HCT116 (cell line): ENCODE measurements at regions not wholly inside any gene's neighbourhood (a gene's known extent, or its start where the extent isn't known, plus 50 kb on each side); places are given as distances from the start of the nearest gene placed in this dataset.

ENCODE experiments used
- ATAC-seq: fragments of 200-7000 bp; cut with Tn5 transposase; 2 replicates; pipeline ENCODE4 v1.9.1; 2020; ENCODE audit warnings: mild to moderate bottlenecking, moderate library complexity
- BruUV-seq: library from RNA; stranded (reverse); fragments of 400-500 nt; replicated peaks from 2 replicates; lab custom pipeline; 2021; lab: Mats Ljungman, UMichigan
- CTCF ChIA-PET: fragments of 300-600 bp; sonication (Branson Sonifier 250); formaldehyde crosslinking; loops from one replicate; lab custom pipeline; 2021; ENCODE audit warnings: antibody characterized with exemption; lab: Charles Lee
- POLR2A ChIA-PET: fragments of 300-600, 350-600 bp; sonication (Branson Sonifier 250); formaldehyde crosslinking; loops from one replicate; lab custom pipeline; 2021; ENCODE audit warnings: antibody characterized with exemption; lab: Charles Lee
- RAD21 ChIA-PET, 2 experiments: fragments of 300-600 bp; sonication (Branson Sonifier 250); formaldehyde crosslinking; loops; one replicate each; lab custom pipeline; 2023; ENCODE audit warnings: low total read pairs in 2 of 2; ENCODE audit not compliant: uncharacterized antibody in 2 of 2, unreplicated experiment in 2 of 2, low non-redundant PET in 1 of 2; lab: Charles Lee
- DNase-seq: peaks from one replicate; pipeline ENCODE4 v3.0.0-alpha.2; 2010; ENCODE audit warnings: low read depth, low spot score
- H2AFZ ChIP-seq: fragments of 200-600 bp; shearing (Covaris generic), sonication (generic); 2 replicates; pipeline ENCODE4 v1.6.1; 2017; ENCODE audit warnings: low read depth, mixed run types, mixed read lengths, antibody characterized with exemption, low read length; ENCODE audit not compliant: poor library complexity, severe bottlenecking
- H3K27ac ChIP-seq: 2 replicates; pipeline ENCODE4 v1.5.1; 2012; ENCODE audit warnings: low read depth, low read length
- H3K27me3 ChIP-seq: fragments of 200-600 bp; sonication (generic); 2 replicates; pipeline ENCODE4 v1.6.1; 2016; ENCODE audit warnings: mixed run types, low read length, mixed read lengths; ENCODE audit not compliant: insufficient read depth
- H3K36me3 ChIP-seq, 2 experiments: fragments of 200-500 bp in 1 of 2; fragments of 200-600 bp in 1 of 2; sonication (Bioruptor generic) in 1 of 2; sonication (generic) in 1 of 2; 2 replicates each; pipeline versions ENCODE4 v1.5.1 to v1.6.1; 2014 to 2016; ENCODE audit warnings: low read length in 2 of 2, inconsistent platforms in 1 of 2, mixed read lengths in 1 of 2, mixed run types in 1 of 2; ENCODE audit not compliant: insufficient read depth in 2 of 2, control insufficient read depth in 1 of 2
- H3K4me1 ChIP-seq, 2 experiments: fragments of 200-600 bp in 1 of 2; sonication (generic) in 1 of 2; 2 replicates each; pipeline versions ENCODE4 v1.5.1 to v1.6.1; 2012 to 2017; ENCODE audit warnings: low read length in 2 of 2, inconsistent platforms in 1 of 2, mild to moderate bottlenecking in 1 of 2, mixed read lengths in 1 of 2, mixed run types in 1 of 2, moderate library complexity in 1 of 2; ENCODE audit not compliant: insufficient read depth in 2 of 2, control insufficient read depth in 1 of 2
- H3K4me2 ChIP-seq: fragments of 200-600 bp; sonication (generic); 2 replicates; pipeline ENCODE4 v1.6.1; 2017; ENCODE audit warnings: mixed run types, low read length, mixed read lengths
- H3K4me3 ChIP-seq, 2 experiments: fragments of 200-600 bp in 1 of 2; sonication (generic) in 1 of 2; replicated peaks in 1 of 2; 2 replicates each; pipeline ENCODE4 v1.5.1; 2011 to 2016; ENCODE audit warnings: low read length in 2 of 2, control low read depth in 1 of 2, low read depth in 1 of 2, mild to moderate bottlenecking in 1 of 2, mixed read lengths in 1 of 2, mixed run types in 1 of 2
- H3K79me2 ChIP-seq: fragments of 200-600 bp; sonication (generic); 2 replicates; pipeline ENCODE4 v1.6.1; 2017; ENCODE audit warnings: mild to moderate bottlenecking, mixed run types, low read length, moderate library complexity, mixed read lengths; ENCODE audit not compliant: insufficient read depth
- H3K9ac ChIP-seq: fragments of 200-600 bp; sonication (generic); 2 replicates; pipeline ENCODE4 v1.6.1; 2016; ENCODE audit warnings: low read length, mixed read lengths
- H3K9me2 ChIP-seq: fragments of 200-600 bp; sonication (generic), shearing (Covaris generic); 2 replicates; pipeline ENCODE4 v1.6.1; 2017; ENCODE audit warnings: mixed run types, mild to moderate bottlenecking, moderate library complexity; ENCODE audit not compliant: insufficient read depth
- H3K9me3 ChIP-seq, 2 experiments: fragments of 200-500 bp in 1 of 2; fragments of 200-600 bp in 1 of 2; sonication (Bioruptor generic) in 1 of 2; sonication (generic) in 1 of 2; 2 replicates each; pipeline ENCODE4 v1.6.1; 2014 to 2017; ENCODE audit warnings: low read length in 2 of 2, mixed read lengths in 2 of 2, inconsistent platforms in 1 of 2, low read depth in 1 of 2, mild to moderate bottlenecking in 1 of 2, mixed run types in 1 of 2, moderate library complexity in 1 of 2; ENCODE audit not compliant: control insufficient read depth in 1 of 2, insufficient read depth in 1 of 2
- H4K20me1 ChIP-seq: fragments of 200-600 bp; sonication (generic), shearing (Covaris generic); 2 replicates; pipeline ENCODE4 v1.6.1; 2017; ENCODE audit warnings: mixed run types, mild to moderate bottlenecking, moderate library complexity; ENCODE audit not compliant: insufficient read depth
- ATF3 ChIP-seq: IDR thresholded peaks from 2 replicates; pipeline ENCODE4 v1.6.1; 2012
- CBX3 ChIP-seq: IDR thresholded peaks from 2 replicates; pipeline ENCODE4 v1.6.1; 2012; ENCODE audit warnings: low read depth
- CEBPB ChIP-seq: IDR thresholded peaks from 2 replicates; pipeline ENCODE4 v1.6.1; 2012; ENCODE audit warnings: low read depth
- CTCF ChIP-seq, 3 experiments: fragments of 200-600 bp in 1 of 3; sonication (generic) in 1 of 3; IDR thresholded peaks in 2 of 3; conservative IDR thresholded peaks in 1 of 3; 2 replicates each; pipeline ENCODE4 v1.5.1; 2012 to 2017; ENCODE audit warnings: low read depth in 2 of 3, low read length in 2 of 3, antibody characterized with exemption in 1 of 3, borderline replicate concordance in 1 of 3, control low read depth in 1 of 3, mild to moderate bottlenecking in 1 of 3, mixed read lengths in 1 of 3, mixed run types in 1 of 3, moderate library complexity in 1 of 3; ENCODE audit not compliant: insufficient read depth in 1 of 3
- EGR1 ChIP-seq: IDR thresholded peaks from 2 replicates; pipeline ENCODE4 v1.6.1; 2012; ENCODE audit warnings: low read depth
- ELF1 ChIP-seq: IDR thresholded peaks from 2 replicates; pipeline ENCODE4 v1.6.1; 2012; ENCODE audit warnings: low read depth, borderline replicate concordance
- EZH2 ChIP-seq: fragments of 200-600 bp; sonication (generic); IDR thresholded peaks from 2 replicates; pipeline ENCODE4 v1.6.1; 2017; ENCODE audit warnings: antibody characterized with exemption, mixed run types
- FOSL1 ChIP-seq: IDR thresholded peaks from 2 replicates; pipeline ENCODE4 v1.6.1; 2012; ENCODE audit warnings: low read depth
- MAX ChIP-seq: IDR thresholded peaks from 2 replicates; pipeline ENCODE4 v1.6.1; 2012
- POLR2AphosphoS5 ChIP-seq: IDR thresholded peaks from 2 replicates; pipeline ENCODE4 v1.6.1; 2011; ENCODE audit warnings: mild to moderate bottlenecking, low read depth, low read length, moderate library complexity
- RAD21 ChIP-seq: IDR thresholded peaks from 2 replicates; pipeline ENCODE4 v1.6.1; 2012; ENCODE audit warnings: low read depth, mild to moderate bottlenecking
- SP1 ChIP-seq: IDR thresholded peaks from 2 replicates; pipeline ENCODE4 v1.6.1; 2012; ENCODE audit warnings: low read depth
- TCF7L2 ChIP-seq: IDR thresholded peaks from 2 replicates; pipeline ENCODE4 v1.7.0; 2011; ENCODE audit warnings: borderline replicate concordance, inconsistent platforms; ENCODE audit not compliant: insufficient read depth, insufficient read length; ENCODE audit errors: extremely low read depth
- YY1 ChIP-seq: IDR thresholded peaks from 2 replicates; pipeline ENCODE4 v1.6.1; 2011; ENCODE audit warnings: low read length, low read depth, moderate library complexity, mild to moderate bottlenecking; ENCODE audit not compliant: insufficient replicate concordance; ENCODE audit errors: extremely low read depth
- ZFX ChIP-seq: fragments of 450-650 bp; IDR thresholded peaks from 2 replicates; pipeline ENCODE4 v1.6.1; 2017
- intact Hi-C: fragments of 100-400 bp; cut with micrococcal nuclease; formaldehyde crosslinking; loops from 2 replicates; pipeline ENCODE4 v1.10.0; 2022

DNA sequence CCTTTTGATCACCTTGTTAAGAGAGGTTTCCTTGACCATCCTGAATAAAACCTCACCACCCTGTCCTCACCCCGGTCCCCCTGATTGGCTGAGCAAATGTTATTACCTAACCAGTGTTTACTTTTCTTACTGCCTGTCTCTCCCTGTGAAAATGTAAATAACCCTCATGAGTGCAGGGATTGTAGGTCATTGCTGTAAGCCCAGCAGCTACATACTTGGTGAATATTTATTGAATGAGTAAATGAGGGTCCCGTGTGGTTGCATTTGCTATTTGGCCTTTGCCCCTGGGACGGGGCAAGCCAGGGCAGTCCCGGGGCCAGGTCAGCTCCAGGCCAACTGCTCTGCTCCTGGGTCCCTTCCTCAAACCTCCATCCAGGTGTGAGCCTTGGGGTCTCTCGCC, 55.5 kb upstream of the CLCN4 start:
- Histone ChIP-seq H2AFZ (no peak overlapping the region), H3K27ac (no peak overlapping the region), H3K4me1 (no peaks in the 10 kb centered on the region), H3K9me2 (no peaks in the 10 kb centered on the region), H3K9ac (no peak overlapping the region), H3K9me3 (no peaks in the 10 kb centered on the region), H4K20me1 (no peaks in the 10 kb centered on the region), H3K27me3 (no peaks in the 10 kb centered on the region), H3K36me3 (no peaks in the 10 kb centered on the region), H3K79me2 (no peaks in the 10 kb centered on the region), H3K4me2 (no peak overlapping the region)
- ChIA-PET RAD21 (no interaction called here), CTCF (no interaction called here), POLR2A (no interaction called here)
- ATAC-seq (no peak), DNase-seq (no peak)
- intact Hi-C loops = no loop called here
- BruUV-seq = no TSS peak
- TF ChIP-seq CTCF (IDR thresholded peaks at IDR 0.05 in 2 of 3, conservative IDR thresholded peaks at IDR 0.05 in 1 of 3; ENCODE audit: borderline replicate concordance in 1 of 3, insufficient read depth in 1 of 3, low read depth in 2 of 3, low read length in 2 of 3) (no peak), ATF3 (no peak), EZH2 (no peak)
- TF ChIP-seq, all 23 proteins: peak for 0
- no peak overlapping the region for H3K4me3 ChIP-seq

DNA sequence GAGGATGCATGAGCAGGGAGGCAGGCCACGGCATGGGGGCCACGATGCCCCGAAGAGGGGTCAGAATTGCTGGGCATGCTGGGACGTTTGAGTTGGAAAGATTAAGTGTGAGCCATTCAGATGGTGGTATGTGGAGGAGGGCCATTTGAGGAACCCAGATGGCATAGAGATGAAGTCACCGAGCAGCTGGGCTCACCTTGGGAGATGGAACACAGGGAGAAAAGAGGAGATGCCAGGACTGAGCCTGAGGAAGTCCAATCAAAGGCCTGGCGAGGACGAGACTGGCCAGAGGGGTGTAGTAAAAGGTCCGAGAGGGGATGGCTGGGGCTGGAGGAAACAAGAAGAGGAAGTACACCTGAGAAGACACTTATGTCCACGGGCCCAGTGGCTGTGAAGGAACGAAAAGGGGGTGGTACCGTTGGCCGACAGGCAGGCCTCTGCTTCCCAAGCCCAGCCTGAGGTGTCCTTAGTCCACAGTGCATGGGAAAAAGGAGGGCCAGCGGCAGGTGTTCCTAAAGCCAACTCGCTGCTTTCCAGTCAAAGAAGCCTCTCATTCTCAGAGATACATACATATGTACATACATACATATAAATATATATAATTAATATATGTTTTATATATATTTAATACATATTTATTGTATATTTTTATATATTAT, 54.6 kb upstream of the CLCN4 start:
- POLR2A ChIA-PET = no interaction called here
- DNase-seq (no peak), ATAC-seq (no peak)
- H3K36me3 ChIP-seq = no peaks in the 10 kb centered on the region
- H3K9me2 ChIP-seq = no peaks in the 10 kb centered on the region
- no peaks in the 10 kb centered on the region for H3K4me1 ChIP-seq
- no peak overlapping the region for H3K27ac ChIP-seq
- H3K9ac ChIP-seq = no peak overlapping the region
- CTCF ChIA-PET = no interaction called here
- intact Hi-C loops = no loop called here
- H3K79me2 ChIP-seq = no peaks in the 10 kb centered on the region
- H3K4me3 ChIP-seq = no peak overlapping the region
- BruUV-seq = no TSS peak
- no peaks in the 10 kb centered on the region for H3K27me3 ChIP-seq
- H3K9me3 ChIP-seq = no peaks in the 10 kb centered on the region
- no peak overlapping the region for H3K4me2 ChIP-seq
- RAD21 ChIA-PET = no interaction called here
- H4K20me1 ChIP-seq = no peaks in the 10 kb centered on the region
- no peak overlapping the region for H2AFZ ChIP-seq
- TF ChIP-seq ZFX = no peak
- no peak for TF ChIP-seq ELF1
- no peak for TF ChIP-seq ATF3
- TF ChIP-seq SP1 = no peak
- no peak for TF ChIP-seq FOSL1
- TF ChIP-seq MAX = no peak
- TF ChIP-seq TCF7L2 = no peak
- no peak for TF ChIP-seq RAD21
- no peak for TF ChIP-seq CEBPB
- TF ChIP-seq EZH2 = no peak
- no peak for TF ChIP-seq CBX3
- TF ChIP-seq POLR2AphosphoS5 = no peak
- TF ChIP-seq EGR1 = no peak
- TF ChIP-seq YY1 = no peak
